Loucy (cell line): ENCODE measurements at regions not wholly inside any gene's neighbourhood (a gene's known extent, or its start where the extent isn't known, plus 50 kb on each side); places are given as distances from the start of the nearest gene placed in this dataset.

ENCODE experiments used
- H2AFZ ChIP-seq: fragments of 200-600 bp; sonication (generic); 2 replicates; pipeline ENCODE4 v1.6.0; 2016; ENCODE audit warnings: antibody characterized with exemption, mild to moderate bottlenecking, low read length, moderate library complexity
- H3F3A ChIP-seq: fragments of 200-600 bp; 2 replicates; pipeline ENCODE4 v1.6.0; 2016; ENCODE audit warnings: antibody characterized with exemption, low read depth, mild to moderate bottlenecking
- H3K27me3 ChIP-seq: fragments of 200-600 bp; sonication (generic); 2 replicates; pipeline ENCODE4 v1.6.1; 2014; ENCODE audit warnings: low read length, mild to moderate bottlenecking; ENCODE audit not compliant: insufficient read depth, poor library complexity, severe bottlenecking
- H3K36me3 ChIP-seq: fragments of 200-600 bp; sonication (generic); 2 replicates; pipeline ENCODE4 v1.6.1; 2016; ENCODE audit warnings: low read length; ENCODE audit not compliant: insufficient read depth
- H3K4me1 ChIP-seq: fragments of 200-600 bp; sonication (generic); 2 replicates; pipeline ENCODE4 v1.5.1; 2014; ENCODE audit warnings: low read length, mild to moderate bottlenecking; ENCODE audit not compliant: insufficient read depth, poor library complexity, severe bottlenecking
- H3K4me2 ChIP-seq: fragments of 200-600 bp; sonication (generic); 2 replicates; pipeline ENCODE4 v1.6.0; 2014; ENCODE audit warnings: antibody characterized with exemption, low read length, low read depth, mild to moderate bottlenecking; ENCODE audit not compliant: poor library complexity, severe bottlenecking
- H3K4me3 ChIP-seq: fragments of 200-600 bp; sonication (generic); 2 replicates; pipeline ENCODE4 v1.5.1; 2014; ENCODE audit warnings: low read length, mild to moderate bottlenecking, mixed read lengths; ENCODE audit not compliant: poor library complexity, severe bottlenecking
- H3K79me2 ChIP-seq: fragments of 200-600 bp; sonication (generic); 2 replicates; pipeline ENCODE4 v1.6.1; 2014; ENCODE audit warnings: low read length; ENCODE audit not compliant: insufficient read depth
- H3K9ac ChIP-seq: fragments of 200-600 bp; sonication (generic); 2 replicates; pipeline ENCODE4 v1.6.0; 2014; ENCODE audit warnings: mild to moderate bottlenecking, low read depth, low read length, moderate library complexity; ENCODE audit not compliant: poor library complexity, severe bottlenecking
- H3K9me2 ChIP-seq: fragments of 200-600 bp; sonication (generic); replicated peaks from 2 replicates; pipeline ENCODE4 v1.6.1; 2016; ENCODE audit warnings: low read depth, low read length, mixed read lengths
- H3K9me3 ChIP-seq: fragments of 200-600 bp; sonication (generic); 2 replicates; pipeline ENCODE4 v1.6.1; 2014; ENCODE audit warnings: mild to moderate bottlenecking, antibody characterized with exemption, low read length, low read depth; ENCODE audit not compliant: insufficient read depth
- H4K20me1 ChIP-seq: fragments of 200-600 bp; sonication (generic); 2 replicates; pipeline ENCODE4 v1.6.0; 2014; ENCODE audit warnings: antibody characterized with exemption, low read length, mild to moderate bottlenecking; ENCODE audit not compliant: insufficient read depth, poor library complexity, severe bottlenecking
- CTCF ChIP-seq: fragments of 200-600 bp; sonication (generic); conservative IDR thresholded peaks from 2 replicates; pipeline ENCODE4 v1.5.1; 2014; ENCODE audit warnings: mild to moderate bottlenecking, antibody characterized with exemption, low read length
- EZH2phosphoT487 ChIP-seq: fragments of 200-600 bp; IDR thresholded peaks from 2 replicates; pipeline ENCODE4 v1.6.1; 2018; ENCODE audit warnings: antibody characterized with exemption, mild to moderate bottlenecking, moderate library complexity, borderline replicate concordance

GRCh38 chr4:4775493-4776004 is 83.9 kb upstream of the MSX1 start:
- H3K4me3 ChIP-seq = no peak overlapping the region
- H3K9me2 ChIP-seq = no peaks in the 10 kb centered on the region
- no peaks in the 10 kb centered on the region; the same call in 1 of the 2 replicates for H3K9me3 ChIP-seq
- H3K79me2 ChIP-seq = no peaks in the 10 kb centered on the region
- H4K20me1 ChIP-seq = no peaks in the 10 kb centered on the region
- no peak for TF ChIP-seq EZH2phosphoT487
- no peak for TF ChIP-seq CTCF
- H3K27me3 ChIP-seq = no peaks in the 10 kb centered on the region
- H3K36me3 ChIP-seq = no peaks in the 10 kb centered on the region
- no peaks in the 10 kb centered on the region for H3F3A ChIP-seq
- no peaks in the 10 kb centered on the region for H3K4me1 ChIP-seq
- no peak overlapping the region for H3K4me2 ChIP-seq
- no peak overlapping the region for H2AFZ ChIP-seq
- H3K9ac ChIP-seq = no peak overlapping the region

- H3K4me1 ChIP-seq = no peaks in the 10 kb centered on the region
- H4K20me1 ChIP-seq = no peaks in the 10 kb centered on the region
- H3K9me3 ChIP-seq = peaks cover 7% of the 10 kb centered on the region; the same call in 1 of the 2 replicates
- no peaks in the 10 kb centered on the region for H3K79me2 ChIP-seq
- H2AFZ ChIP-seq = no peak overlapping the region
- TF ChIP-seq EZH2phosphoT487 (no peak), CTCF (no peak)
- H3K27me3 ChIP-seq = no peaks in the 10 kb centered on the region
- H3K36me3 ChIP-seq = no peaks in the 10 kb centered on the region
- no peak overlapping the region for H3K9ac ChIP-seq
- no peaks in the 10 kb centered on the region for H3F3A ChIP-seq
- no peak overlapping the region for H3K4me2 ChIP-seq
- no peak overlapping the region for H3K4me3 ChIP-seq
- no peaks in the 10 kb centered on the region for H3K9me2 ChIP-seq
These were observed 86.9 kb upstream of the MSX1 start for GRCh38 chr4:4772534-4772933.

- H3K4me1 ChIP-seq = no peaks in the 10 kb centered on the region
- H3K27me3 ChIP-seq = no peaks in the 10 kb centered on the region
- peaks cover 7% of the 10 kb centered on the region; the same call in 1 of the 2 replicates for H3K9me3 ChIP-seq
- no peak overlapping the region for H3K4me2 ChIP-seq
- no peaks in the 10 kb centered on the region for H4K20me1 ChIP-seq
- no peak for TF ChIP-seq EZH2phosphoT487
- no peak for TF ChIP-seq CTCF
- no peak overlapping the region for H2AFZ ChIP-seq
- no peaks in the 10 kb centered on the region for H3K36me3 ChIP-seq
- H3K9me2 ChIP-seq = no peaks in the 10 kb centered on the region
- H3K79me2 ChIP-seq = no peaks in the 10 kb centered on the region
- no peaks in the 10 kb centered on the region for H3F3A ChIP-seq
- no peak overlapping the region for H3K9ac ChIP-seq
- H3K4me3 ChIP-seq = no peak overlapping the region
These were observed 88.3 kb upstream of the MSX1 start for GRCh38 chr4:4771160-4771559.
